ENCODE measurements at regions not wholly inside any gene's neighbourhood (a gene's known extent, or its start where the extent isn't known, plus 50 kb on each side); places are given as distances from the start of the nearest gene placed in this dataset.
"Not testable (repeated sequence)": the region's sequence is repeated elsewhere in the genome, so short reads cannot be mapped to it uniquely, and the experiment has no call there.

DNA sequence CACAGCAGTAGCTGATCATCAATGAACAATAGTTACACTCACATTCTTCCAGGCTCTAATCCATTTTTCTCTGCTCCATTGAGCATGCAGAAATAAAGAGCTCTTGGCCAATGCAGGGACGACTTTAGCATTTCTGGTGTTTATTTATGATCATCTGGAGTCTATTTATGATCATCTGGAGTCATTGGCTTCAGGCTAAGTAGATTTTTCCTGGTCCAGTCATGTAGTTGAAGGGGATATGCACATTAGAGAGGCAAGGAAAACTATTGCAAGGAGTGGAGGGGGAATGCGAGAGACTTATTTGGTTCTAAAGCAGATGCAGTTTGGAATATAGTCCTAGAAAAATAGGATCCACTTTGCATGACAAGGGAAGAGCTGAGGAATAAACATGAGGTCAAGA is 113.0 kb upstream of the PRSS12 start:
- TF ChIP-seq CTCF (IDR thresholded peaks at IDR 0.05; ENCODE audit: borderline replicate concordance, extremely low read depth, low read length, poor library complexity, severe bottlenecking); EZH2 (IDR thresholded peaks at IDR 0.05; ENCODE audit: borderline replicate concordance, low read depth, low read length, severe bottlenecking): not testable (repeated sequence)
